Astrocyte of the cerebellum (primary cell): ENCODE measurements at regions not wholly inside any gene's neighbourhood (a gene's known extent, or its start where the extent isn't known, plus 50 kb on each side); places are given as distances from the start of the nearest gene placed in this dataset.

Experiments used
- DNase-seq: peaks from one replicate; pipeline ENCODE4 v3.0.0-alpha.2; 2011; ENCODE audit warnings: low read depth
- H3K4me3 ChIP-seq: 2 replicates; pipeline ENCODE4 v1.5.1; 2011; ENCODE audit warnings: mild to moderate bottlenecking, low read depth, low read length, moderate library complexity
- CTCF ChIP-seq: IDR thresholded peaks from 2 replicates; pipeline ENCODE4 v1.5.1; 2012; ENCODE audit warnings: low read length, low read depth, moderate library complexity, mild to moderate bottlenecking; ENCODE audit errors: missing control alignments
- in situ Hi-C: cut with HindIII; loops from 2 replicates; pipeline ENCODE4 v1.10.0; 2017; ENCODE audit warnings: low sequenced_read_pairs

GRCh38 chr10:120087109-120087508 is 194.6 kb downstream of the SEC23IP start:
- no peak for TF ChIP-seq CTCF
- H3K4me3 ChIP-seq, result no peak overlapping the region
- no peak for DNase-seq
- in situ Hi-C loops, result no loop called here

GRCh38 chr10:120095875-120096274 is 203.3 kb downstream of the SEC23IP start:
- no peak for DNase-seq
- H3K4me3 ChIP-seq, result no peak overlapping the region
- TF ChIP-seq CTCF, result no peak
- in situ Hi-C loops, result no loop called here

GRCh38 chr10:120097766-120098165 is 205.2 kb downstream of the SEC23IP start:
- H3K4me3 ChIP-seq, result no peak overlapping the region
- TF ChIP-seq CTCF, result no peak
- in situ Hi-C loops, result no loop called here
- no peak for DNase-seq

GRCh38 chr10:120098232-120098930 is 205.9 kb downstream of the SEC23IP start:
- in situ Hi-C loops, result no loop called here
- no peak overlapping the region for H3K4me3 ChIP-seq
- no peak for DNase-seq
- no peak for TF ChIP-seq CTCF

- TF ChIP-seq CTCF, result no peak
- in situ Hi-C loops, result no loop called here
- no peak overlapping the region for H3K4me3 ChIP-seq
- DNase-seq, result no peak
These were observed 211.4 kb downstream of the SEC23IP start for GRCh38 chr10:120103738-120104560.

- H3K4me3 ChIP-seq, result no peak overlapping the region
- no peak for DNase-seq
- no peak for TF ChIP-seq CTCF
- in situ Hi-C loops, result no loop called here
These were observed 212.5 kb downstream of the SEC23IP start for GRCh38 chr10:120105001-120105400.
